HFF-Myc (cell line): ENCODE measurements at regions not wholly inside any gene's neighbourhood (a gene's known extent, or its start where the extent isn't known, plus 50 kb on each side); places are given as distances from the start of the nearest gene placed in this dataset.
"Not testable (repeated sequence)": the region's sequence is repeated elsewhere in the genome, so short reads cannot be mapped to it uniquely, and the experiment has no call there.

Experiments used
- DNase-seq: peaks from one replicate; pipeline ENCODE4 v3.0.0-alpha.2; 2011; ENCODE audit warnings: low read depth; ENCODE audit errors: extremely low read depth
- H3K4me3 ChIP-seq: replicated peaks from 2 replicates; pipeline ENCODE4 v1.5.1; 2011; ENCODE audit warnings: low read depth, mild to moderate bottlenecking, control low read depth, low read length
- CTCF ChIP-seq: IDR thresholded peaks from 2 replicates; pipeline ENCODE4 v1.5.1; 2012; ENCODE audit warnings: mild to moderate bottlenecking, low read depth, low read length, control low read depth; ENCODE audit errors: missing control alignments

DNA sequence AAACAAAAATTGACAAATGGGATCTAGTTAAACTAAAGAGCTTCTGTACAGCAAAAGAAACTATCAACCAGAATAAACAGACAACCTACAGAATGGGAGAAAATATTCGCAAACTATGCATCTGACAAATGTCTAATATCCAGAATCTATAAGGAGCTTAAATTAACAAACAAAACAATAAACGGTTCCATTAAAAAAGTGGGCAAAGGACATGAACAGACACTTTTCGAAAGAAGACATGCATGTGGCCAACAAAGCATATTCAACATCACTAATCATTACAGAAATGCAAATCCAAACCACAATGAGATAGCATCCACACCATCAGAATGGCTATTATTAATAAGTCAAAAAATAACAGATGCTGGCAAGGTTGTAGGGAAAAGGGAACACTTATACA, 50.5 kb upstream of the MED13L start:
- not testable (repeated sequence) for H3K4me3 ChIP-seq, DNase-seq

- no peak overlapping the region for H3K4me3 ChIP-seq
- no peak for DNase-seq
- no peak for TF ChIP-seq CTCF
Observed at GRCh38 chr12:116331876-116332275, 54.4 kb upstream of the MED13L start.

DNA sequence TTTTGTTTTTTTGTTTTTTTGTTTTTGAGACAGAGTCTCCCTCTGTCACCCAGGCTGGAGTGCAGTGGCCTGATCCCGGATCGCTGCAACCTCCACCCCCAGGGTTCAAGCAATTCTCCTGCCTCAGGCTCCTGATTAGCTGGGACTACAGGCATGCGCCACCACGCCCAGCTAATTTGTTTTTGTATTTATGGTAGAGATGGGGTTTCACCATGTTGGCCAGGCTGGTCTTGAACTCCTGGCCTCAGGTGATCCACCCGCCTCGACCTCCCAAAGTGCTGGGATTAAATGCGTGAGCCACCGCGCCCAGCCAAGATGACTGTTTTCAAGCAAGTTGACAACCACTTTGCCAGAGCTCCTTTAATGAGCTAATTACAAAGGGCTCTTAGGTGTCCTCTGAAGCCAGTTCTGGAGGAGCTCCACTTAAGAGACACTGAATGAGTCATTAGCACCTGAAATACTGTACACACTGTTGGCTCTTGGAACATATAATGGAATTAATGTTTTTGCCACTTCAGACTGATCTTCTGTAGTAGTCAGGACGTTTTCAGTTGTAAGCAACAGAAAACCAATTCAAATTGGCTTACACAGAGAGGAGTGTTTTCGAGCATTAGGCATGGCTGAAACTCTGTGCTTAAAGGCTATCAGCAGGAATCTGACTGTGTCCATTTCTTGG, 55.4 kb upstream of the MED13L start:
- no peak overlapping the region for H3K4me3 ChIP-seq
- no peak for DNase-seq
- no peak for TF ChIP-seq CTCF

- no peak for TF ChIP-seq CTCF
Observed at GRCh38 chr12:116333402-116333801, 55.9 kb upstream of the MED13L start.

GRCh38 chr12:116336542-116337065, 59.1 kb upstream of the MED13L start:
- no peak for DNase-seq
- H3K4me3 ChIP-seq = no peak overlapping the region
- TF ChIP-seq CTCF = no peak

More at GRCh38 chr12:116333402-116333801, 55.9 kb upstream of the MED13L start:
- H3K4me3 ChIP-seq = no peak overlapping the region
- DNase-seq = no peak

- TF ChIP-seq CTCF = no peak
- H3K4me3 ChIP-seq = no peak overlapping the region
- no peak for DNase-seq
Observed at GRCh38 chr12:116337312-116337711, 59.8 kb upstream of the MED13L start.

GRCh38 chr12:116338064-116338846, 60.8 kb upstream of the MED13L start:
- no peak for TF ChIP-seq CTCF
- H3K4me3 ChIP-seq = no peak overlapping the region
- no peak for DNase-seq
